ENCODE measurements at regions not wholly inside any gene's neighbourhood (a gene's known extent, or its start where the extent isn't known, plus 50 kb on each side); places are given as distances from the start of the nearest gene placed in this dataset.

- no peak for DNase-seq (ENCODE audit: low read depth)
- no peak for TF ChIP-seq CTCF (IDR thresholded peaks at IDR 0.05; ENCODE audit: insufficient read depth, low read depth, low read length, missing control alignments)
- no peak overlapping the region for H3K4me3 ChIP-seq (ENCODE audit: low read depth, low read length)
Observed at GRCh38 chr13:76153239-76153638, 517.1 kb downstream of the LMO7 start.

DNA sequence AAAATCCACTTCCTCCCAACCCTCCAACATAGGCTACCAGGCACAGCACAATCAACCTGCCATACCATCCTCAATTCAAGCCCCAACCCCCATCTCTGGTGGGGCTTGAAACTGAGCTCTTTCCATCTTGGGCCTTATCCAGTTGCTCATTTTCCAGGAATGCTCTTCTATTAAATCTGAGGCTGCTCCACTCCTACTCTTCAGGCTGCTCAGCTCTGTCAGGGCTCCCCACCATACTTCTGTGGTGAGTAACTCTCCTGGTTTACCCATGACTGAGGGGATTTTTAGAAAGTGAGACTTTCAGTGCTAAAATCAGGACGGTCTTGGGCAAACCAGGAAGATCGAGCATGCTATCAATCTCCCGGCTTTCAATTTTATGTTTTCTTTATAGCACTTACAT is 512.8 kb downstream of the LMO7 start:
- no peak for TF ChIP-seq CTCF (IDR thresholded peaks at IDR 0.05; ENCODE audit: insufficient read depth, low read depth, low read length, missing control alignments)
- DNase-seq (ENCODE audit: low read depth) = no peak
- no peak overlapping the region for H3K4me3 ChIP-seq (ENCODE audit: low read depth, low read length)

- no peak for DNase-seq (ENCODE audit: low read depth)
- H3K4me3 ChIP-seq (ENCODE audit: low read depth, low read length) = no peak overlapping the region
- TF ChIP-seq CTCF (IDR thresholded peaks at IDR 0.05; ENCODE audit: insufficient read depth, low read depth, low read length, missing control alignments) = no peak
Observed at GRCh38 chr13:76148374-76148773, 512.2 kb downstream of the LMO7 start.

- no peak for TF ChIP-seq CTCF (IDR thresholded peaks at IDR 0.05; ENCODE audit: insufficient read depth, low read depth, low read length, missing control alignments)
Observed at GRCh38 chr13:76132532-76132931, 496.4 kb downstream of the LMO7 start.

DNA sequence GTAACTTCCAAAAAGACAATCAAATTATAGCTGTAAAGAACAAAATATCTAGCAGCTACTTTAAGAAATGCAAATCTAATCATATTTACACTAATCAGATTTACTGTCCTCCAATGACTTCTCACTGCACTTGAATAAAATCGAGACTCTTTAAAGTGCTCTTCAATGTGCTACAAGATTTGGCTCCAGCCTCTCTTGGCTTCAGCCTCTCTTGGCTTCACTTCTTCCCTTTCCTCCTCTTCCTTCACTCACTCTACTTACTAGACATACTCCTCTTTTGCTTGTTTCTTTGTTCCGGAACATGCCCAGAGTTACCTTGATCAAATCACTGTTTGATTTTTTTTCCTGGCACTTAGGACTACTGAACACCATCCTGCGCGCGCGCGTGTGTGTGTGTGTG is 495.4 kb downstream of the LMO7 start:
- no peak for DNase-seq (ENCODE audit: low read depth)
- no peak overlapping the region for H3K4me3 ChIP-seq (ENCODE audit: low read depth, low read length)
- TF ChIP-seq CTCF (IDR thresholded peaks at IDR 0.05; ENCODE audit: insufficient read depth, low read depth, low read length, missing control alignments) = no peak

More at GRCh38 chr13:76132532-76132931, 496.4 kb downstream of the LMO7 start:
- DNase-seq (ENCODE audit: low read depth) = no peak
- H3K4me3 ChIP-seq (ENCODE audit: low read depth, low read length) = no peak overlapping the region

- no peak for TF ChIP-seq CTCF (IDR thresholded peaks at IDR 0.05; ENCODE audit: insufficient read depth, low read depth, low read length, missing control alignments)
- no peak for DNase-seq (ENCODE audit: low read depth)
- no peak overlapping the region for H3K4me3 ChIP-seq (ENCODE audit: low read depth, low read length)
Observed at GRCh38 chr13:76129305-76130000, 493.3 kb downstream of the LMO7 start.

DNA sequence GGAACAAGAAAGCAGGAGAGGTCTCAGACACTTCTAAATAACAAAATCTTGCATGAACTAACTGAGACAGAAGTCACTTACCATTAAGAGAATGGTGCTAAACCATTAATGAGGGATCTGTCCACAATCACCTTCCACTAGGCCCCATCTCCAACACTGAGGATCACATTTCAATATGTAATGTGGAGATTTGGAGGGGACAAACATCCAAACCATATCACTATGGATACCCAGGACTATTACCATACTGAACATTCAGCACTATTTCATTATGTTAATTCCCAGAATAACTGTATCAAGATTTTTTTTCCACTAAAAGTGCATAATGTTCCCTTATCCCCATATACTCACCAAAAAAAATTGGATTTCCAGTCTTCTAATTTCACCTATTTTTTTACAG is 491.8 kb downstream of the LMO7 start:
- DNase-seq (ENCODE audit: low read depth) = no peak
- no peak for TF ChIP-seq CTCF (IDR thresholded peaks at IDR 0.05; ENCODE audit: insufficient read depth, low read depth, low read length, missing control alignments)
- no peak overlapping the region for H3K4me3 ChIP-seq (ENCODE audit: low read depth, low read length)

Measured in GM12865 (cell line).